C4-2B (cell line): ENCODE measurements at regions not wholly inside any gene's neighbourhood (a gene's known extent, or its start where the extent isn't known, plus 50 kb on each side); places are given as distances from the start of the nearest gene placed in this dataset.

Experiments used
- CTCF ChIP-seq: fragments of 450-650 bp; conservative IDR thresholded peaks from 2 replicates; pipeline ENCODE4 v1.5.1; 2017; ENCODE audit warnings: mild to moderate bottlenecking
- ZFX ChIP-seq: fragments of 450-650 bp; IDR thresholded peaks from 2 replicates; pipeline ENCODE4 v1.6.1; 2017

- TF ChIP-seq CTCF (no peak), ZFX (no peak)
Measured at GRCh38 chr22:48389916-48390315, 1437.8 kb downstream of the BRD1 start.
